Stimulated activated naive CD4-positive, alpha-beta T cell (primary cell): ENCODE measurements at regions not wholly inside any gene's neighbourhood (a gene's known extent, or its start where the extent isn't known, plus 50 kb on each side); places are given as distances from the start of the nearest gene placed in this dataset.
"Not testable (repeated sequence)": the region's sequence is repeated elsewhere in the genome, so short reads cannot be mapped to it uniquely, and the experiment has no call there.

Experiments used
- DNase-seq, 6 experiments: peaks; one replicate each; lab custom pipeline; 2025; lab: John Stamatoyannopoulos, UW

GRCh38 chr18:10120622-10121021 lies 206.8 kb downstream of the VAPA start:
- no peak for DNase-seq

DNA sequence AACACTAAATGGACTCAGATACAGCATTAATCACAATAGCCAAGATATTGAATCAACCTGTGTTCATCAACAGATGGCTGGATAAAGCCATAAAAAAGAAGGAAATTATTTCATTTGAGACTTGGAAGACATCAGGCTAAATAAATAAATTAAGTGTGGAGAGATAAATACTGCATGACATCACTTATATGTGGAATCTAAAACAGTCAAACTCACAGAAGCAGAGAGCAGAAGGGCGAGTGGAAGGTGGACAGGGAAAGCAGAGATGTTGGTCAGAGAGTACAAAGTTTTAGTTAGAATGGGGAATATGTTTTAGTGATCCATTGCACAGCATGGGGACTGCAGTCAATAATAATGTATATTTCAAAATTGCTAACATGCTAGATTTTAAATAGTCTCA lies 207.2 kb downstream of the VAPA start:
- no peak for DNase-seq

DNA sequence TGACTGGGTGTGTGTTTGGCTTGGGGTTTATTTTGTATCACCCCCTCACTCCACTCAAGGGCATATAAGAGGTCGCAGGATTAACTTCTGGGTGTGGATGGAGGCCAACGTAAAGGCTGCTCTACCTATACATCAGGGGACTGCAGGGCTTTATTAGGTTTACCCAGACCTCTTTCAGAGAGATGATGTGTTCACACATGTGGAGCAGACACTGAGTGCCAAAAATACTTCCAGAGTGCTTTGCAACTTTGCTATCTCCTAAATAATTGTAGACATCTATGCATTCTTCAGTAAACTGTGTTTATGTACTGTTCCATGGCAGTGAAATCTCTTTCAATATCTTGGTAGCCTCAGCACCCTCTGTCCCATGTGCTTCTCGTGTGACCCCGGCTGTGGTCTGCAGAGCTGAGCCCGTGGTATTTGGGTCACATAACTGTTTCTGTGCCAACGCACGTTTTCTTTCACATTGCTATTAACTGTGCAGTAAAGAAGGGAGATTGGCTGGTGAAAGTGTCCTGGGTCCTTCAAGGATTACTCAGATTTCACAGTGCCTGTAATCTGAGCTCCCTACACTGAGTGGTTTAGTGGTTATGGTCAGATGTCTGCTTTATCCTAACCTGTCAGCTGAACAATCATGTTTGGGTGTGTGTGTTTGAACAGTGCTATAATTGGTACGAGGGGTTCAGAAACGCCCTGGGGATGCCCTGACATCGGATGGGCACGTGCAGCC lies 208.1 kb downstream of the VAPA start:
- no peak for DNase-seq

- no peak for DNase-seq
Observed at GRCh38 chr18:10122988-10123950, 209.5 kb downstream of the VAPA start.

GRCh38 chr18:10124071-10124470 lies 210.3 kb downstream of the VAPA start:
- DNase-seq: no peak

- DNase-seq: no peak
Observed at GRCh38 chr18:10124557-10124956, 210.7 kb downstream of the VAPA start.

GRCh38 chr18:10124967-10125366 lies 211.2 kb downstream of the VAPA start:
- DNase-seq: no peak

GRCh38 chr18:10127729-10128128 lies 213.9 kb downstream of the VAPA start:
- no peak for DNase-seq

- no peak for DNase-seq
Observed at GRCh38 chr18:10128921-10129501, 215.2 kb downstream of the VAPA start.

DNA sequence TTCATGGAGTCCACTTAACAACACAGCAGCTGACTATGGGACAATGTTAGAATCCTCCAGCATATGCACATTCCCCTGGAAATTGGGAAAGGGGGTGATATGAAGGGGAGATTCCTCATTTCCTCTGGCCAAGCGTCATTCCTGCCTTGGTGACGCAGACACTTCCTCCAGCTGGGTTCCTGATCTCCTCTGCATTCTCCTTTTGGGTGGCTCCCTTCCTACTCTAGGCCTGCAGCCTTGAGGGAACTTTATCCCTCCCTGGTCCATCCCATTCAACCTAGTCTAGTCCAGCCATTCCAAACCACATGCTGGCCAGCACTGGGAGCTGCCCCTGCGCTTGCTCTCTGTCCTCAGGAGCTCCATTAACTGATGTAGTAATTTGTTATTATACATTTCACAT lies 216.8 kb downstream of the VAPA start:
- no peak for DNase-seq

DNA sequence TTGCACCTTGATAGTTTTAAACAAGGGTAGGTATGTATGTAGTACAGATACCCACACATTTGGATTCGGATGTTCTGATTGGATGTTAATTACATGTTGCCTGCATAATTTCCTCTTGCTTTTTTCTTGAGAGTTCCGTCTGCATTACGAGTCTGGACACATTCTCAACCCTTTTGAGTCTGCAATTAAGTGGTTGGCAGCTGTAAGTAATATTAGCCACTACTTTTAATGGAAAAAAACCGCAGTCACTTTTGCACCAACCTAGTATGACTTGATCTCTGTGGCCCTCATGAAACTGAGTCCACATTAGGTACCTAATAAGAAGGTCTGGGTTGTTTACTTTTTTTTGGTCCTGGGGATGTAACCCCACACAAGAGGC lies 217.3 kb downstream of the VAPA start:
- DNase-seq: no peak

GRCh38 chr18:10131460-10132395 lies 217.9 kb downstream of the VAPA start:
- no peak for DNase-seq

GRCh38 chr18:10133516-10133915 lies 219.7 kb downstream of the VAPA start:
- DNase-seq: no peak

DNA sequence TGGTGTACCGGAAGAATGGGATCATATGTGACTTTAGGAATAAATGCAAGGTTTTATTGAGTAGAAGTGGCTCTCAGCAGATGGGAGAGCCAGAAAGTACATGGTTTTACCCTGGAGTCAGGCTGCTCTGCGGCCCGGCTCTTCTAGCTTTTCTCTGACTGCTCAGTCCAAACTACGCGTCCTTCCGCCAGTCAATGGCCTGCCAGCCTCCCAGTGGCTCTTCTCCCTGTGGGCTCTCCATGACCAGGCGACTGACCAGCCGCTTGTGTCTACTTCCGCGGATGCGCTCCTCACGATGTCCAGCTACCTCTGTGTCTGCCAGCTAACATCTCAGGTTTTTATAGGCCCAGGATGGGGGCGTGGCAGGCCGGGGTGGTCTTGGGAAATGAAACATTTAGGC lies 220.4 kb downstream of the VAPA start:
- DNase-seq: no peak

- DNase-seq: not testable (repeated sequence)
Observed at GRCh38 chr18:10134749-10135148, 220.9 kb downstream of the VAPA start.

DNA sequence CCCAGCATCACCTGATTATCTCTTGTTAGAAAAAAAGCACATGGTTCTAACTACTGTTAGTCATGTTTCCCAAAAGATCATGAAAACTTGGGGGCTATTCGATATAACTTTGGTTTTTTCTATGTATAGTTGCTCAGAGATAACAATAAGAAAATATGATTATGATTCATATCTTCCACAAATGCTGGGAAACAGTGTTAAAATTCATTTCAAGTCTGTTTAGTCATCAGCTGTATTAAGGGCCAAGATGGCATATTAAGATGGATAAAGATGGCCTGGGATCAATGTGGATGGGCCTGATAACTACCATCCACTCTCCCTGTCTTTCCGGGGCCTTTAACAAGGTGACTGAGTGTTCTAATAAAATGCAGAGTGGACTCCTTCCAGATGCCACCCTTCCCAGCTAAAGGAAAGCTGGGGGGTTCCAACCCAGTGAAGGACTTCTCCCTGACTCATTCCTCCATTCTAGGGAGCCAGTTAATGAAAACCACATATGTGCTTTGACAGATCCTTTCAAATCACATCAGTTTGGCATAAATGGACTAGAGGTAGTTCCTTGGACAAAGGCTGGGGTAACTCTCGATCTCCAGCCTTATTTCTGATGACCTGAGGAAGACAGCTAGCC lies 221.6 kb downstream of the VAPA start:
- DNase-seq: no peak

DNA sequence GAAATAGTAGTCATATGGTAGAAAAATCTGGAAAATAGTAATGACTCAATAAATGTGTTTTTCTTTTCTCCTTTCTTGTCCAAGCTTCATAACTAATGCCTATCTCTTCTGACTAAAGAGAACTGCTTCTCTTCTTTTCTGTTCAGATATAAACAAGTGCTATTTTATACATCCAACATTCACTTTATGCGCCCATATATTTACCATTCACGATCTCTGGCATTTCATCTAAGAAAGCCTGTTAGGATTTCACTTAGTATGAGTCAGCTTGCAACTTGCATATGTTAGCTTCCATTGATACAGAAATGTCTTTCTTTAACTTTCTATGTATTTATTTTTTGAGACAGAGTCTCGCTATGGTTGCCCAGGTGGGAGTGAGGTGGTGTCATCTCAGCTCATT lies 224.9 kb downstream of the VAPA start:
- no peak for DNase-seq

GRCh38 chr18:10139783-10140410 lies 226.1 kb downstream of the VAPA start:
- DNase-seq: no peak

GRCh38 chr18:10140461-10141282 lies 226.9 kb downstream of the VAPA start:
- DNase-seq: no peak

GRCh38 chr18:10141559-10141958 lies 227.7 kb downstream of the VAPA start:
- no peak for DNase-seq
